NCI-H1694 (cell line): ENCODE measurements at regions not wholly inside any gene's neighbourhood (a gene's known extent, or its start where the extent isn't known, plus 50 kb on each side); places are given as distances from the start of the nearest gene placed in this dataset.

ENCODE experiments used
- DNase-seq: peaks from one replicate; lab custom pipeline; 2025; lab: John Stamatoyannopoulos, UW

DNA sequence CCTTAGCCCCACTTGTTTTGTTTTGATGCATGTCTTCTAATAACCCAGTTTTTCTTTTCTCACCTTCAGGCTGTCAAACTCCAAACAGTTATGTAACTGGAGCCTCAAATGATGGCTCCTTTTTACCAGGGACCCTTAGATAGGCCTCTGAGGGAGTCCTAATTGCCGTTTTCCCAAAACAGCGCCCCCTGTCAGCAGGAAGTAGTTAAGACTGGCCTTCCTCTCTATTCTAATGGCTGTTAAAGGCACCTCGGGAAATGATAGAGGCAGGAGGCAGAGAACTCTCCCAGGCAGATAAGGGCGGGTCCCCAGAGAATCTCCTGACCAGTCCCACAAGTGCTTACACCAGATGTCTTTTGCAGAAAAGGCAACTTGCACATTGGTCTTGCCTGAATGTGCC lies 123.2 kb downstream of the KCNS3 start:
- DNase-seq, result no peak

DNA sequence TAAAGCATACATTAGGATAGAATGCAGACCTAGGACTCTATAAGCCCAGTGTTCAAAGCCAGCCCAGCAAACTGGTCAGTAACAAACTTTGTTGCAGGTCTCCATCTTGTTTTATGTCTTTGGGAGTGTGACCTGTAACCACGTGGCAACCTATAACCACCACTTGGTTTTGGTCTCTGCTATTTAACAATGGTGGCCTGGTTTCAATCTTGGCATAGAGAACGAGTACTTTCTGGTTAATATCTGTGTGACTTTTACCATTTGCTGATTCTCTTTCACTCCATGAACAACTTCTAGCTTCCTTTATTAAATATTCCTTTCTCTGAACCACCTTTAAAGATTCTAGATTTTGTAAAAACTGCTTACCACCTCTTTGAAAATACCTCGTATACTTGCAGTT lies 118.5 kb downstream of the KCNS3 start:
- DNase-seq, result no peak

DNA sequence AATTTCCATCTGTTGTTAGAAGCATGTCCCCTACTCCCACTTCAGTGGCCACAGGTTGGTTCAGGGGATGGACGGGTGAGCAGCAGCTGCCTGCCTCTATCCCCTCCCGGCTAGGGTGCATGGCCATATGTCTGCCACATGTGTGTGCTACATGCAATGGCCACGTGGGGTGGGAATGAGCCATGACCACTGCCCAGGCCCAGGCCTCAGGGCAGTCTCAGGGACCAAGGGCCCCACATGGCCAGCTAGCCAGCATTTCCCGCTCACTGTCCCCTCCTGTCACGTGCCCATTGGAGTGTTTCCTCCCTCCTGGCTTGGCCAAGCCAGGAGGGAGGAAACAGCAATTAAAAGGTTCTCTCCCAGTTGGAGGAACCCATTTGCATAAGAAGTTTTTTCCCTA lies 117.1 kb downstream of the KCNS3 start:
- no peak for DNase-seq
